ENCODE measurements at regions not wholly inside any gene's neighbourhood (a gene's known extent, or its start where the extent isn't known, plus 50 kb on each side); places are given as distances from the start of the nearest gene placed in this dataset.
"Not testable (repeated sequence)": the region's sequence is repeated elsewhere in the genome, so short reads cannot be mapped to it uniquely, and the experiment has no call there.

DNA sequence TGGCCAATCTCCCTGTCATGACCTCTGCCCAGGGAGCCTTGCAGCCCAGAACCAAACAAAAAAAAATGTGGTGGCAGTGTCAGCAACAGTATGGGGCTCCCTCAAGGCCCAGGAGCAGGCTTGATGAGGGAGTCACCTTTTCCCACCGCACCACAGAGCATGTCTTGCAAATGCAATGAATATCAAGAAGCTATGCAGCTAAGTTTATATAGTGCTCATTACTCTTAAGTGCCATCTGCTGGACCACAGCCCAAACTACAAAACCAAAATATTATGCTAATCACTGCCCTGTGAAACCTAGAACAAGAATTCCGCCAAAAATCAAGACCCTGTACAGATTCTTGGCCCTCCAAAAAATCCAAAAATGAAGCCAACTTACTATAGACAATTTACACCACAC lies 65.9 kb downstream of the PABPC5 start:
- DNase-seq = peak; percentile 49

- not testable (repeated sequence) for DNase-seq
Measured at GRCh38 chrX:91530209-91530608, 95.6 kb downstream of the PABPC5 start.

DNA sequence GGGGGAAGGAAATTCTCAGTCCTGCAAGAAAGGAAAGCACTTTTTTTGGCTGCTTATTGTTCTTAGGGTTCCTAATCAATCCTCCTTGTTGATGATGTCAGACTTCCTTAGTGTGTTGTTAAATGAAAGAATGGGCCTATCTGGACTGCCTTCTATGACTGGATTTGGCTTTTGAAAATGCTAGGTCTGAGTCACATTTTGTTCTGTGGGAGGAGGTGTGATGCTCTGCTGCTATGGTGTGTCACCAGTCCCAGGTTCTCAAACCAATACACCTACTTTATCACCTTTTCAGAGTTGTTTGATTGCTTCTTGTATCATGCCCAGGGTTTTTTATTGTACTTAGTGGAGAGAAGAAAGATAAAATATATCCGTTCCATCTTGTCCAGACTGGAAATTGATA lies 128.5 kb downstream of the PABPC5 start:
- not testable (repeated sequence) for DNase-seq
